ENCODE measurements at regions not wholly inside any gene's neighbourhood (a gene's known extent, or its start where the extent isn't known, plus 50 kb on each side); places are given as distances from the start of the nearest gene placed in this dataset.

DNA sequence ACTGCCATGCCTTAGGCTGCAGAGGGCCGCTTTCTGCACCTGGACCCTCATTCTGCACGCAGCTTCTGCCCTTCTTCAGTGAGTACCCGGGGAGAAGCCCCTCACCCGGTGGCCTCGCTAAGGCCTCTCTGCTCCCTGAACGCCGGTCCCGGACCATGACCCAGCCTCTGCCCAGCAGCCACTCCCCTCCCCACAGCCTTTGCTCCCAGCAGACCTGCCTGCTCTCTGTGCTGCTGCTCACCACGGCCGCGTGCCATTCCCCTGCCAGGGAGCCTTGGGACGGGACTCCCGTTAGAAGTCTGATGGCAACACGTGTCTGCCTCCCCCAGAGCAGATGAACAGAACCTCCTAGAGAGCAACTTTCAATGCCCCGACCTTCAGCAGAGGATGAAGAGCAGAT is 282.8 kb downstream of the NDUFA10 start:
- TF ChIP-seq GATA2 (IDR thresholded peaks at IDR 0.05; ENCODE audit: low read depth, low read length) (no peak), GATA3 (IDR thresholded peaks at IDR 0.05; ENCODE audit: low read depth, low read length) (no peak)

All from SH-SY5Y (cell line).